ENCODE measurements at regions not wholly inside any gene's neighbourhood (a gene's known extent, or its start where the extent isn't known, plus 50 kb on each side); places are given as distances from the start of the nearest gene placed in this dataset.

GRCh38 chr3:82088749-82089148, 327.3 kb upstream of the GBE1 start:
- no peak for DNase-seq (ENCODE audit: low read depth in 2 of 2)

- no peak for DNase-seq (ENCODE audit: low read depth in 2 of 2)
Observed at GRCh38 chr3:82087958-82088357, 326.5 kb upstream of the GBE1 start.

GRCh38 chr3:82085851-82086475, 324.5 kb upstream of the GBE1 start:
- DNase-seq (ENCODE audit: low read depth in 2 of 2) = no peak

- no peak for DNase-seq (ENCODE audit: low read depth in 2 of 2)
Observed at GRCh38 chr3:82085356-82085755, 323.9 kb upstream of the GBE1 start.

GRCh38 chr3:82084824-82085223, 323.4 kb upstream of the GBE1 start:
- no peak for DNase-seq (ENCODE audit: low read depth in 2 of 2)

- no peak for DNase-seq (ENCODE audit: low read depth in 2 of 2)
Observed at GRCh38 chr3:82082796-82083195, 321.4 kb upstream of the GBE1 start.

- no peak for DNase-seq (ENCODE audit: low read depth in 2 of 2)
Observed at GRCh38 chr3:82081351-82081750, 319.9 kb upstream of the GBE1 start.

- DNase-seq (ENCODE audit: low read depth in 2 of 2) = no peak
Observed at GRCh38 chr3:82080792-82081191, 319.3 kb upstream of the GBE1 start.

GRCh38 chr3:82080261-82080660, 318.8 kb upstream of the GBE1 start:
- no peak for DNase-seq (ENCODE audit: low read depth in 2 of 2)

GRCh38 chr3:82079335-82079890, 318.0 kb upstream of the GBE1 start:
- no peak for DNase-seq (ENCODE audit: low read depth in 2 of 2)

- no peak for DNase-seq (ENCODE audit: low read depth in 2 of 2)
Observed at GRCh38 chr3:82078246-82078645, 316.8 kb upstream of the GBE1 start.

GRCh38 chr3:82067420-82067819, 306.0 kb upstream of the GBE1 start:
- DNase-seq (ENCODE audit: low read depth in 2 of 2) = no peak

- no peak for DNase-seq (ENCODE audit: low read depth in 2 of 2)
Observed at GRCh38 chr3:82058809-82059208, 297.4 kb upstream of the GBE1 start.

GRCh38 chr3:82055792-82056191, 294.3 kb upstream of the GBE1 start:
- DNase-seq (ENCODE audit: low read depth in 2 of 2) = no peak

GRCh38 chr3:82054849-82055248, 293.4 kb upstream of the GBE1 start:
- DNase-seq (ENCODE audit: low read depth in 2 of 2) = no peak

- no peak for DNase-seq (ENCODE audit: low read depth in 2 of 2)
Observed at GRCh38 chr3:82053236-82053635, 291.8 kb upstream of the GBE1 start.

GRCh38 chr3:82050382-82050781, 288.9 kb upstream of the GBE1 start:
- no peak for DNase-seq (ENCODE audit: low read depth in 2 of 2)

GRCh38 chr3:82048711-82049110, 287.3 kb upstream of the GBE1 start:
- no peak for DNase-seq (ENCODE audit: low read depth in 2 of 2)

- no peak for DNase-seq (ENCODE audit: low read depth in 2 of 2)
Observed at GRCh38 chr3:82044930-82045705, 283.7 kb upstream of the GBE1 start.

- DNase-seq (ENCODE audit: low read depth in 2 of 2) = no peak
Observed at GRCh38 chr3:82038556-82038955, 277.1 kb upstream of the GBE1 start.

GRCh38 chr3:82033186-82033585, 271.7 kb upstream of the GBE1 start:
- no peak for DNase-seq (ENCODE audit: low read depth in 2 of 2)

- DNase-seq (ENCODE audit: low read depth in 2 of 2) = no peak
Observed at GRCh38 chr3:82031596-82031995, 270.2 kb upstream of the GBE1 start.

- no peak for DNase-seq (ENCODE audit: low read depth in 2 of 2)
Observed at GRCh38 chr3:82030916-82031315, 269.5 kb upstream of the GBE1 start.

All from stimulated activated CD8-positive, alpha-beta memory T cell treated with anti-CD3 and anti-CD28 coated beads, Interleukin-15, amount 100 ng/mL, for 48 hours (primary cell).